ENCODE measurements at regions not wholly inside any gene's neighbourhood (a gene's known extent, or its start where the extent isn't known, plus 50 kb on each side); places are given as distances from the start of the nearest gene placed in this dataset.

- no peak overlapping the region for H3K56ac ChIP-seq (ENCODE audit: extremely low read depth, insufficient read depth, low read length)
- no TSS peak for BruUV-seq (replicated peaks)
- dilution Hi-C loops (cut with HindIII; ENCODE audit: low sequenced_read_pairs, unreplicated experiment), result no loop called here
- CTCF ChIA-PET, result no interaction called here
- no peak overlapping the region for H2BK15ac ChIP-seq (ENCODE audit: low read depth, low read length)
- H3K18ac ChIP-seq (ENCODE audit: low read depth, low read length), result no peak overlapping the region
- no peak for TF ChIP-seq USF2 (IDR thresholded peaks at IDR 0.05; ENCODE audit: low read depth, low read length)
- no peak for TF ChIP-seq SMC3 (IDR thresholded peaks at IDR 0.05; ENCODE audit: low read depth, low read length)
- H3K27ac ChIP-seq (ENCODE audit: insufficient read depth, low read length), result no peak overlapping the region
- intact Hi-C loops (cut with micrococcal nuclease), result no loop called here
- H2BK20ac ChIP-seq (ENCODE audit: low read depth, low read length), result no peak overlapping the region
- H3K9ac ChIP-seq (ENCODE audit: low read depth, low read length), result no peak overlapping the region
- no peaks in the 10 kb centered on the region for H3K4me1 ChIP-seq (ENCODE audit: control insufficient read depth, insufficient read depth, low read length)
- no peak overlapping the region for H3K4me3 ChIP-seq (ENCODE audit: insufficient read depth, low read depth, low read length)
- H2AK9ac ChIP-seq (replicated peaks; ENCODE audit: low read depth, low read length, poor library complexity), result no peak overlapping the region
- in situ Hi-C loops (cut with MboI; ENCODE audit: low sequenced_read_pairs), result no loop called here
- POLR2A ChIA-PET (ENCODE audit: unreplicated experiment), result no interaction called here
- DNase-seq, result no peak
- no peaks in the 10 kb centered on the region for H3K27me3 ChIP-seq (ENCODE audit: control insufficient read depth, insufficient read depth, low read length)
- no peak overlapping the region for H3K4me2 ChIP-seq (ENCODE audit: low read depth, low read length)
- H2BK5ac ChIP-seq (ENCODE audit: low read depth, low read length, poor library complexity, severe bottlenecking), result no peak overlapping the region
- H3K14ac ChIP-seq (replicated peaks; ENCODE audit: low read depth, low read length), result no peak overlapping the region
- WGBS, 2 experiments (ENCODE audit: extremely low coverage in 2 of 2, insufficient read length in 1 of 2), result 25% methylated on average over 1 of the region's 1 CpG; no CpG with 5 or more reads in 1 of the 2 experiments
- ATAC-seq (ENCODE audit: low read depth), result no peak
- no peak overlapping the region for H2BK120ac ChIP-seq (ENCODE audit: low read depth, low read length)
- no peak overlapping the region for H2AK5ac ChIP-seq (ENCODE audit: low read depth, low read length)
- H3K9me1 ChIP-seq (ENCODE audit: insufficient read depth, low read length), result no peaks in the 10 kb centered on the region
- H3K4ac ChIP-seq (ENCODE audit: low read depth, low read length), result no peak overlapping the region
- H4K8ac ChIP-seq (ENCODE audit: low read depth in 2 of 2, low read length in 2 of 2), result no peak overlapping the region
- no peak overlapping the region for H2AFZ ChIP-seq (replicated peaks; ENCODE audit: low read length, poor library complexity)
- H3K23ac ChIP-seq (ENCODE audit: low read depth, low read length), result no peak overlapping the region
- H3K9me3 ChIP-seq (ENCODE audit: control insufficient read depth, insufficient read depth, low read length), result no peaks in the 10 kb centered on the region
- no peak overlapping the region for H4K5ac ChIP-seq (ENCODE audit: low read depth, low read length)
- no peaks in the 10 kb centered on the region for H3K36me3 ChIP-seq (ENCODE audit: control insufficient read depth, insufficient read depth, low read length)
- H4K20me1 ChIP-seq (ENCODE audit: insufficient read depth, low read length), result no peaks in the 10 kb centered on the region
- H4K91ac ChIP-seq (ENCODE audit: insufficient read depth, low read depth, low read length), result no peak overlapping the region
- H3K79me1 ChIP-seq (ENCODE audit: low read depth in 1 of 2, low read length in 2 of 2), result no peaks in the 10 kb centered on the region
Measured at GRCh38 chr3:148535001-148535400, 162.7 kb upstream of the AGTR1 start.

Measured in IMR-90 (cell line).